ENCODE measurements at regions not wholly inside any gene's neighbourhood (a gene's known extent, or its start where the extent isn't known, plus 50 kb on each side); places are given as distances from the start of the nearest gene placed in this dataset.
A peak's percentile ranks its signal among the peaks of the same experiment; 100 is the strongest.

- no TSS peak for BruUV-seq (replicated peaks)
- no peak for DNase-seq (ENCODE audit: low spot score)
- Histone ChIP-seq H3K36me3 (ENCODE audit: insufficient read depth, low read length, poor library complexity, severe bottlenecking) (no peaks in the 10 kb centered on the region), H3K4me3 (ENCODE audit: low read depth, low read length, poor library complexity, severe bottlenecking) (no peak overlapping the region), H3K27me3 (replicated peaks; ENCODE audit: insufficient read depth, low read depth, low read length, poor library complexity) (no peaks in the 10 kb centered on the region), H3K4me1 (ENCODE audit: insufficient read depth, low read length, poor library complexity, severe bottlenecking) (no peaks in the 10 kb centered on the region), H3K9me3 (ENCODE audit: low read depth, low read length, poor library complexity, severe bottlenecking) (no peaks in the 10 kb centered on the region), H3K27ac (ENCODE audit: low read depth, low read length, poor library complexity, severe bottlenecking) (no peak overlapping the region)
- ChIA-PET CTCF (no interaction called here), POLR2A (ENCODE audit: low non-redundant PET) (no interaction called here)
- TF ChIP-seq EZH2 (IDR thresholded peaks at IDR 0.05; ENCODE audit: borderline replicate concordance, low read depth, low read length, poor library complexity, severe bottlenecking) (no peak), CTCF (conservative IDR thresholded peaks at IDR 0.05; ENCODE audit: low read depth, low read length) (no peak)
- intact Hi-C loops (cut with micrococcal nuclease; ENCODE audit: unreplicated experiment), result loop anchor here (10.0 kb wide), 1 partner anchor 775 kb away; no protein-coding TSS in a partner anchor
These were observed 811.6 kb upstream of the ARGLU1 start for GRCh38 chr13:107379407-107380155.

GRCh38 chr13:107376341-107377125, 808.6 kb upstream of the ARGLU1 start:
- POLR2A ChIA-PET (ENCODE audit: low non-redundant PET), result no interaction called here
- CTCF ChIA-PET, result no interaction called here
- no TSS peak for BruUV-seq (replicated peaks)

More at GRCh38 chr13:107376341-107377125, 808.6 kb upstream of the ARGLU1 start:
- Histone ChIP-seq H3K27me3 (replicated peaks; ENCODE audit: insufficient read depth, low read depth, low read length, poor library complexity) (no peaks in the 10 kb centered on the region), H3K27ac (ENCODE audit: low read depth, low read length, poor library complexity, severe bottlenecking) (no peak overlapping the region), H3K9me3 (ENCODE audit: low read depth, low read length, poor library complexity, severe bottlenecking) (no peaks in the 10 kb centered on the region), H3K4me3 (ENCODE audit: low read depth, low read length, poor library complexity, severe bottlenecking) (no peak overlapping the region), H3K36me3 (ENCODE audit: insufficient read depth, low read length, poor library complexity, severe bottlenecking) (no peaks in the 10 kb centered on the region), H3K4me1 (ENCODE audit: insufficient read depth, low read length, poor library complexity, severe bottlenecking) (no peaks in the 10 kb centered on the region)
- TF ChIP-seq CTCF (conservative IDR thresholded peaks at IDR 0.05; ENCODE audit: low read depth, low read length) (no peak), EZH2 (IDR thresholded peaks at IDR 0.05; ENCODE audit: borderline replicate concordance, low read depth, low read length, poor library complexity, severe bottlenecking) (no peak)
- peak; percentile 12 for DNase-seq (ENCODE audit: low spot score)
- intact Hi-C loops (cut with micrococcal nuclease; ENCODE audit: unreplicated experiment), result loop anchor here (10.0 kb wide), 1 partner anchor 778 kb away; no protein-coding TSS in a partner anchor

Measured in A673 (cell line).